ENCODE measurements at regions not wholly inside any gene's neighbourhood (a gene's known extent, or its start where the extent isn't known, plus 50 kb on each side); places are given as distances from the start of the nearest gene placed in this dataset.
"Not testable (repeated sequence)": the region's sequence is repeated elsewhere in the genome, so short reads cannot be mapped to it uniquely, and the experiment has no call there.

DNA sequence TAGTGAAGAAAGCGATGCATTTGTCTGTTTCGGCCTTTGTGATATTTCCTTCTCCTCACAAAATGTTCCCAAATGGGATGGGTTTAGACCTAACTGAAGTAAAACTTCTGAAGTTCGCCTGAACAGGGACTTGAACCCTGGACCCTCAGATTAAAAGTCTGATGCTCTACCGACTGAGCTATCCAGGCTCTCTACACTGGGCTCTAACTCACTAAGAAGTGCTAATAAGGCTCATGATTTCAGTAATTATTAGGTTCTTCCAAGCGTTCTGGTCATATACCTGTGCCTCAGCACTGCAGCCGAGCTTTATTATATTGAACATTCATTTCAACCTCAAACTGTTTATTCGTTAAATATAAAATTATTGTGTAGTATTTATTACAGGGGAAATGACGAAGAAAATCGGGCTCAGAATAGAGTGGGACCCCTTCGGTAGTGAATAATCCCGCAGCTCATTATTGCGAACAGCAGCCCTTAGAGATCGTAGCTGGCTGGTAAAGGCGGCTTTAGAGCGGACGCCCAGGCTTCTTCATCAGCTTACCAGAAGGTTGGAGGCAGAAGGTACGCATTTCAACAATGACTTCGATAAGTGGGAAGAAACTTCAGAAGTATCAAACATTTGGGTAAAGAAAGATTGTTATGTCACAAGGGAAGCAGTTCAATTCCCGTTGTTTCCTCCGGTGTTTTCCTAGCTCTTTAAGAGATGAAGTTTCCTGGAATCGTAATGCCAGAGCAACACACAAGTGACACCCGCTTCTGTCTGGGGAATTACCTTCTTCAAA lies 119.0 kb upstream of the ZNF184 start:
- no peak overlapping the region for H3K9ac ChIP-seq (ENCODE audit: low read depth, low read length)
- H3K4me3 ChIP-seq (ENCODE audit: low read depth, low read length) = peak overlapping the region; percentile 70
- H3K9me3 ChIP-seq (ENCODE audit: control insufficient read depth, insufficient read depth, low read length) = no peaks in the 10 kb centered on the region
- H3K4me1 ChIP-seq (ENCODE audit: control insufficient read depth, insufficient read depth, low read length) = no peaks in the 10 kb centered on the region
- peaks cover 20% of the 10 kb centered on the region for H3K27me3 ChIP-seq (ENCODE audit: control insufficient read depth, insufficient read depth, low read length)
- no peak overlapping the region for H3K27ac ChIP-seq (ENCODE audit: low read depth, low read length)
- H3K36me3 ChIP-seq (ENCODE audit: control insufficient read depth, insufficient read depth, low read length) = no peaks in the 10 kb centered on the region

DNA sequence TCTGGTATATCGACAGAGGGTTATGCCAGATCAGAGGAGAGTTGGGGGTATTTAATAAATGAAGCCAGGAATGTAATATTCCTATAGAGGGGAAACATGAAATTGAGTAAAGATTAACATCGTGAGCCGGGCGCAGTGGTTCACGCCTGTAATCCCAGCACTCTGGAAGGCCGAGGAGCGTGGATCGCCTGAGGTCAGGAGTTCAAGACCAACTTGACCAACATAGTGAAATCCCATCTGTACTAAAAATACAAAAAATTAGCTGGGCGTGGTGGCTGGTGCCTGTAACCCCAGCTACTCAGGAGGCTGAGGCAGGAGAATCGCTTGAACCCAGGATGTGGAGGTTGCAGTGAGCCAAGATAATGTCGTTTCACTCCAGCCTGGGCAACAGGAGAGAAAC lies 112.4 kb upstream of the ZNF184 start:
- not testable (repeated sequence) for H3K9ac ChIP-seq (ENCODE audit: low read depth, low read length); H3K27me3 ChIP-seq (ENCODE audit: control insufficient read depth, insufficient read depth, low read length); H3K4me3 ChIP-seq (ENCODE audit: low read depth, low read length); H3K36me3 ChIP-seq (ENCODE audit: control insufficient read depth, insufficient read depth, low read length); H3K4me1 ChIP-seq (ENCODE audit: control insufficient read depth, insufficient read depth, low read length); H3K9me3 ChIP-seq (ENCODE audit: control insufficient read depth, insufficient read depth, low read length); H3K27ac ChIP-seq (ENCODE audit: low read depth, low read length)

- Histone ChIP-seq H3K9me3 (ENCODE audit: control insufficient read depth, insufficient read depth, low read length) (no peaks in the 10 kb centered on the region), H3K27me3 (ENCODE audit: control insufficient read depth, insufficient read depth, low read length) (no peaks in the 10 kb centered on the region), H3K9ac (ENCODE audit: low read depth, low read length) (no peak overlapping the region), H3K27ac (ENCODE audit: low read depth, low read length) (no peak overlapping the region), H3K36me3 (ENCODE audit: control insufficient read depth, insufficient read depth, low read length) (no peaks in the 10 kb centered on the region), H3K4me3 (ENCODE audit: low read depth, low read length) (peak overlapping the region; percentile 63), H3K4me1 (ENCODE audit: control insufficient read depth, insufficient read depth, low read length) (peaks cover 3% of the 10 kb centered on the region; the same call in 1 of the 2 replicates)
Observed at GRCh38 chr6:27584326-27584725, 111.4 kb upstream of the ZNF184 start.

DNA sequence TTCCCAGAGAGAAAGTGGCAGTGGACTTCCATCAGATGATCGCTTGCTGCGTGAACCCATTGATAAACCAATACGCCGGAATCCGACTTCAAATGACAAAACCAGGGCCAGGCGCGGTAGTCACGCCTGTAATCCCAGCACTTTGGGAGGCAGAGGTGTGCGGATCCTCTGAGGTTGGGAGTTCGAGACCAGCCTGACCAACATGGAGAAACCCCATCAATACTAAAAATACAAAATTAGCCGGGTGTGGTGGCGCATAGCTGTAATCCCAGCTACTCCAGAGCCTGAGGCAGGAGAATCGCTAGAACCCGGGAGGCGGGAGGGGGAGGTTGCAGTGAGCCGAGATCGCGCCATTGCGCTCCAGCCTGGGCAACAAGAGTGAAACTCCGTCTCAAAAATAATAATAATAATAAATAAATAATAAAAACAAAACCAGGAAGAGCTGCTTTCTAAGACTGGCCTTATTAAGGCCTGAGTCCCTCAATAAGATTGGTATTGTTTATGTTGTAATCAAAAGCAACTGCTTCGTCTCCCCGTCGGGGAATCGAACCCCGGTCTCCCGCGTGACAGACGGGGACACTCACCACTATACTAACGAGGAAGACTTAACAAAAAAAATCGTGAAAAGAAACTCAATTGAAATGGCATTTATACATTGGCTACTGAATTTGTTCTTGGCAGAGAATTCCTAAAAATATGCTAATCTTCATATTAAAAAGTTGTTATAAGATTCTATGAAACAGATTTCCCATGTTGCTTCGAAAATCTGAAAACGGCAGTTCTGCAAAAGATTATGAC lies 110.2 kb upstream of the ZNF184 start:
- no peaks in the 10 kb centered on the region for H3K9me3 ChIP-seq (ENCODE audit: control insufficient read depth, insufficient read depth, low read length)
- no peak overlapping the region for H3K27ac ChIP-seq (ENCODE audit: low read depth, low read length)
- no peaks in the 10 kb centered on the region for H3K36me3 ChIP-seq (ENCODE audit: control insufficient read depth, insufficient read depth, low read length)
- peak overlapping the region; percentile 63 for H3K4me3 ChIP-seq (ENCODE audit: low read depth, low read length)
- H3K9ac ChIP-seq (ENCODE audit: low read depth, low read length) = 0 out of 2 replicates have a peak overlapping the region, but pooled peaks have one; percentile 33
- no peaks in the 10 kb centered on the region for H3K27me3 ChIP-seq (ENCODE audit: control insufficient read depth, insufficient read depth, low read length)
- peaks cover 3% of the 10 kb centered on the region; the same call in 1 of the 2 replicates for H3K4me1 ChIP-seq (ENCODE audit: control insufficient read depth, insufficient read depth, low read length)

- Histone ChIP-seq H3K9ac (ENCODE audit: low read depth, low read length) (no peak overlapping the region), H3K9me3 (ENCODE audit: control insufficient read depth, insufficient read depth, low read length) (no peaks in the 10 kb centered on the region), H3K4me3 (ENCODE audit: low read depth, low read length) (no peak overlapping the region), H3K27me3 (ENCODE audit: control insufficient read depth, insufficient read depth, low read length) (no peaks in the 10 kb centered on the region), H3K27ac (ENCODE audit: low read depth, low read length) (no peak overlapping the region), H3K4me1 (ENCODE audit: control insufficient read depth, insufficient read depth, low read length) (peaks cover 3% of the 10 kb centered on the region; the same call in 1 of the 2 replicates), H3K36me3 (ENCODE audit: control insufficient read depth, insufficient read depth, low read length) (no peaks in the 10 kb centered on the region)
Observed at GRCh38 chr6:27579973-27580372, 107.1 kb upstream of the ZNF184 start.

GRCh38 chr6:27577922-27578321 lies 105.0 kb upstream of the ZNF184 start:
- H3K27me3 ChIP-seq (ENCODE audit: control insufficient read depth, insufficient read depth, low read length) = no peaks in the 10 kb centered on the region
- peaks cover 3% of the 10 kb centered on the region; the same call in 1 of the 2 replicates for H3K4me1 ChIP-seq (ENCODE audit: control insufficient read depth, insufficient read depth, low read length)
- H3K9ac ChIP-seq (ENCODE audit: low read depth, low read length) = no peak overlapping the region
- H3K9me3 ChIP-seq (ENCODE audit: control insufficient read depth, insufficient read depth, low read length) = no peaks in the 10 kb centered on the region
- no peak overlapping the region for H3K27ac ChIP-seq (ENCODE audit: low read depth, low read length)
- no peak overlapping the region for H3K4me3 ChIP-seq (ENCODE audit: low read depth, low read length)
- H3K36me3 ChIP-seq (ENCODE audit: control insufficient read depth, insufficient read depth, low read length) = no peaks in the 10 kb centered on the region

DNA sequence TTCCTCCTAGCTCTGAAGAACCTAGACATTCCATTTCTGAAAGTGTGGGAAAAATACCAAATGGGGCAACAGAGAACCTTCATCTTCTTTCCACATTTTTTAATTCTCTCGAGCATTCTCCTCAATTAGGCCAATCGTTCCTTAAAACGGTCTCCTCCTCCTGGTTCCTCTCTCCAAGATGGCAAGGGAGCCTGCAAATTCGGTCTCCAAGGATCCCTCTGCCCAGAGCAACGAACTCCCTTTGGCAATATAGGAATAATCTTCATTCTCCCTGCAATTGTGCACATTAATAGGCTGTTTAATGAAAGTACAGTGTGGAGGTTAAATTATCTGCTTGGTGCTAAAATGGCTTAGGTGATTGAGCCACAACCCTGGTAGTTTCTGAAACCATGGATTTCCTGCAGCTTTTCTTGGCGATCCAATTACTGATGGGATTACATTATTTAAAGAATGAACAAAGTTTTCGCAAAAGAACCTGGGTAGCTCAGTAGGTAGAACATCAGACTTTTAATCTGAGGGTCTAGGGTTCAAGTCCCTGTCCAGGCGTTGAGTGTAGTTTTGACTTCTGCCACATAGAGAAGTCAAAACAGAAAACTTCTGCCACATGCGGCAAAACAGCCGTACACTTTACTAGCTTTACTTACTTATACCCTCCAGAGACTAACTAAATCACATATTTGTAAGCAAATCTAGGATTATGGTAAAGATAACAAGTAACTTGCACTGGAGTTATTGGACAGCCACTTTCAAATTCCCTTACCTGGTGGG lies 102.9 kb upstream of the ZNF184 start:
- Histone ChIP-seq H3K4me3 (ENCODE audit: low read depth, low read length) (peak overlapping the region; percentile 48), H3K27me3 (ENCODE audit: control insufficient read depth, insufficient read depth, low read length) (no peaks in the 10 kb centered on the region), H3K9ac (ENCODE audit: low read depth, low read length) (no peak overlapping the region), H3K9me3 (ENCODE audit: control insufficient read depth, insufficient read depth, low read length) (no peaks in the 10 kb centered on the region), H3K4me1 (ENCODE audit: control insufficient read depth, insufficient read depth, low read length) (no peaks in the 10 kb centered on the region), H3K27ac (ENCODE audit: low read depth, low read length) (no peak overlapping the region), H3K36me3 (ENCODE audit: control insufficient read depth, insufficient read depth, low read length) (no peaks in the 10 kb centered on the region)

- peak overlapping the region; percentile 66 for H3K27ac ChIP-seq (ENCODE audit: low read depth, low read length)
- peaks cover 14% of the 10 kb centered on the region for H3K27me3 ChIP-seq (ENCODE audit: control insufficient read depth, insufficient read depth, low read length)
- peak overlapping the region; percentile 37; the same call in 1 of the 2 replicates for H3K9ac ChIP-seq (ENCODE audit: low read depth, low read length)
- no peaks in the 10 kb centered on the region for H3K36me3 ChIP-seq (ENCODE audit: control insufficient read depth, insufficient read depth, low read length)
- peak overlapping the region; percentile 40 for H3K4me3 ChIP-seq (ENCODE audit: low read depth, low read length)
- peaks cover 21% of the 10 kb centered on the region for H3K4me1 ChIP-seq (ENCODE audit: control insufficient read depth, insufficient read depth, low read length)
- H3K9me3 ChIP-seq (ENCODE audit: control insufficient read depth, insufficient read depth, low read length) = no peaks in the 10 kb centered on the region
Observed at GRCh38 chr6:27568226-27568897, 95.5 kb upstream of the ZNF184 start.

DNA sequence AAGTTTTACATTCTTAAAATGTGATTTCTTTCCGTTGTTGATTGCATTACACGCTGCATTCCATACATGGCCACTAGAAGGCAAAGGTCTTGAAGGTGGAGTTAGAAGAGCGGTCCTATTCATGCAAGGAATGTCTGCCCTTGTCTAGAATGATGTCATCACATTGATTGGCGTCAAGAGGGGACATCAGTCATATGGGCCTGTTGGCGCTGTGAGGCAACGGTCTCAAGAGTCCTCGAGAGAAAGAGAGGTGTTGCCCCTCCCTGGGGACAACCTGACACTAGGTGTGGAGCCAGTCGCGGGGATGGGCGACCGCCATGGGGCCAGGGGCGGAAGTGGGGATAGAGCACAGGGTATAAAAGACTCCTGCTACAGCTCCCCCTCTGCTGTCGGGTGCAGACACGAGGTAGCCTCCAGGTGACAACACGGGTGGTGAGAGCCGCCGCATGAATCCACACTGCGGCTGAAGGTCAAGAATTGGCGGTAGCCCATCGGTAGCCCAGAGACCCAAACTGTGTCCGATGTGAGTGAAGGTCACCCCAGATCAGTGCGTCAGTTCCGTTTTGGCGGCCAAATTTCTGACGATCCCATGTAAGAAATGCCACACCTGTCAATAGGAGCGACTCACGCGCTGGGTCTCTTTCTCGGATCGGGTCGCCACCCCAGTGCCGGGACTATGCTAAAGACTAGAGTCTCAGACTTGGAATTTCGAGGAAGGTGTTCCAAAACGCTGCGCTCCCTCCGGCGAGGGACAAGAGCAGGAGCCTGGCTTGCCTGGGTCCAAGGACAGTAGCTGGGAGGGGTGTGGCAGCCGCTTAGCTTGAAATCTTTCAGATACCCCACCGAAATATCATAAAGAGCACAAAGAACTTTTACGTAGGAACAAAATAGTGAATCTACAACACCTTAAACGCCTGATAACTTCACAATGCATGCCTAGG lies 93.2 kb upstream of the ZNF184 start:
- H3K27me3 ChIP-seq (ENCODE audit: control insufficient read depth, insufficient read depth, low read length) = peaks cover 14% of the 10 kb centered on the region
- H3K36me3 ChIP-seq (ENCODE audit: control insufficient read depth, insufficient read depth, low read length) = no peaks in the 10 kb centered on the region
- no peak overlapping the region for H3K27ac ChIP-seq (ENCODE audit: low read depth, low read length)

More for the DNA sequence above, 93.2 kb upstream of the ZNF184 start:
- H3K4me1 ChIP-seq (ENCODE audit: control insufficient read depth, insufficient read depth, low read length) = peaks cover 21% of the 10 kb centered on the region
- peak overlapping the region; percentile 78 for H3K4me3 ChIP-seq (ENCODE audit: low read depth, low read length)
- H3K9ac ChIP-seq (ENCODE audit: low read depth, low read length) = peak overlapping the region; percentile 47
- H3K9me3 ChIP-seq (ENCODE audit: control insufficient read depth, insufficient read depth, low read length) = no peaks in the 10 kb centered on the region

Data from HUES48 (cell line).